Panc1 (cell line): ENCODE measurements at regions not wholly inside any gene's neighbourhood (a gene's known extent, or its start where the extent isn't known, plus 50 kb on each side); places are given as distances from the start of the nearest gene placed in this dataset.

Source experiments
- ATAC-seq: fragments of 200-7000 bp; cut with Tn5 transposase; 2 replicates; pipeline ENCODE4 v1.9.1; 2020; ENCODE audit warnings: mild to moderate bottlenecking, moderate library complexity
- BruUV-seq: library from RNA; stranded (reverse); fragments of 400-500 nt; replicated peaks from 2 replicates; lab custom pipeline; 2021; lab: Mats Ljungman, UMichigan
- CTCF ChIA-PET: fragments of 300-600 bp; sonication (Branson Sonifier 250); formaldehyde crosslinking; loops from one replicate; lab custom pipeline; 2022; ENCODE audit warnings: antibody characterized with exemption; lab: Charles Lee
- POLR2A ChIA-PET: fragments of 300-600 bp; sonication (Branson Sonifier 250); formaldehyde crosslinking; loops from one replicate; lab custom pipeline; 2022; ENCODE audit warnings: antibody characterized with exemption; lab: Charles Lee
- DNase-seq: peaks from one replicate; pipeline ENCODE4 v3.0.0-alpha.2; 2010; ENCODE audit warnings: low read depth, low spot score
- H3K27ac ChIP-seq: 2 replicates; pipeline ENCODE4 v1.5.1; 2011; ENCODE audit warnings: mild to moderate bottlenecking, low read length, inconsistent platforms
- H3K27me3 ChIP-seq: fragments of 200-500 bp; sonication (Bioruptor generic); 2 replicates; pipeline ENCODE4 v1.6.0; 2014; ENCODE audit warnings: low read length, inconsistent platforms; ENCODE audit not compliant: control insufficient read depth, insufficient read depth
- H3K36me3 ChIP-seq: fragments of 200-500 bp; sonication (Bioruptor generic); 2 replicates; pipeline ENCODE4 v1.5.1; 2014; ENCODE audit warnings: inconsistent platforms, mild to moderate bottlenecking, low read length, moderate library complexity; ENCODE audit not compliant: control insufficient read depth, insufficient read depth
- H3K4me1 ChIP-seq: 2 replicates; pipeline ENCODE4 v1.5.1; 2011; ENCODE audit warnings: inconsistent platforms, mild to moderate bottlenecking, low read length, moderate library complexity; ENCODE audit not compliant: control insufficient read depth, insufficient read depth
- H3K4me3 ChIP-seq, 2 experiments: 2 replicates each; pipeline ENCODE4 v1.5.1; 2011 to 2012; ENCODE audit warnings: low read depth in 2 of 2, low read length in 2 of 2, mild to moderate bottlenecking in 2 of 2, inconsistent platforms in 1 of 2, moderate library complexity in 1 of 2
- H3K9me3 ChIP-seq: fragments of 200-500 bp; sonication (Bioruptor generic); 2 replicates; pipeline ENCODE4 v1.5.1; 2014; ENCODE audit warnings: low read depth, mild to moderate bottlenecking, inconsistent platforms, low read length, moderate library complexity; ENCODE audit not compliant: control insufficient read depth, insufficient read depth
- CTCF ChIP-seq: fragments of 450-650 bp; IDR thresholded peaks from 2 replicates; pipeline ENCODE4 v1.5.1; 2017; ENCODE audit warnings: mild to moderate bottlenecking
- POLR2AphosphoS5 ChIP-seq: IDR thresholded peaks from 2 replicates; pipeline ENCODE4 v1.6.1; 2012; ENCODE audit warnings: mild to moderate bottlenecking, low read depth, low read length, moderate library complexity
- REST ChIP-seq, 2 experiments: IDR thresholded peaks; 2 replicates each; pipeline ENCODE4 v1.6.1; 2011 to 2012; ENCODE audit warnings: low read depth in 2 of 2, control low read depth in 1 of 2, low read length in 1 of 2, mild to moderate bottlenecking in 1 of 2, moderate library complexity in 1 of 2; ENCODE audit not compliant: insufficient read depth in 1 of 2
- SIN3A ChIP-seq: IDR thresholded peaks from 2 replicates; pipeline ENCODE4 v1.6.1; 2012; ENCODE audit warnings: low read depth, mild to moderate bottlenecking, low read length, moderate library complexity, borderline replicate concordance; ENCODE audit not compliant: insufficient read depth
- TCF7L2 ChIP-seq: IDR thresholded peaks from 2 replicates; pipeline ENCODE4 v1.6.1; 2011; ENCODE audit warnings: mild to moderate bottlenecking, low read depth, low read length, inconsistent platforms
- in situ Hi-C: cut with HindIII; loops from 2 replicates; pipeline ENCODE4 v1.10.0; 2016; ENCODE audit warnings: low sequenced_read_pairs, low pct_unique_long_range_greater_than_20kb
- intact Hi-C: fragments of 100-400 bp; cut with micrococcal nuclease; formaldehyde crosslinking; loops from one replicate; pipeline ENCODE4 v1.10.0; 2022; ENCODE audit not compliant: unreplicated experiment

- no TSS peak for BruUV-seq
- H3K4me1 ChIP-seq: no peaks in the 10 kb centered on the region
- no peak overlapping the region for H3K4me3 ChIP-seq
- no peaks in the 10 kb centered on the region for H3K9me3 ChIP-seq
- no peak overlapping the region for H3K27ac ChIP-seq
- intact Hi-C loops (no loop called here), in situ Hi-C loops (no loop called here)
- CTCF ChIA-PET: no interaction called here
- POLR2A ChIA-PET: no interaction called here
- DNase-seq (no peak), ATAC-seq (no peak)
- no peaks in the 10 kb centered on the region for H3K27me3 ChIP-seq
- no peak for TF ChIP-seq REST (IDR thresholded peaks at IDR 0.05; ENCODE audit: insufficient read depth in 1 of 2, low read depth in 2 of 2, low read length in 1 of 2)
- TF ChIP-seq TCF7L2: no peak
- no peak for TF ChIP-seq CTCF
- TF ChIP-seq POLR2AphosphoS5: no peak
- TF ChIP-seq SIN3A: no peak
- H3K36me3 ChIP-seq: no peaks in the 10 kb centered on the region
Observed at GRCh38 chr4:127575888-127576287, 56.9 kb upstream of the INTU start.

GRCh38 chr4:127578491-127578890 is 54.3 kb upstream of the INTU start:
- POLR2A ChIA-PET: interaction anchor here (0.5 kb wide), 1 partner anchor 315 kb away, joined by 4 read pairs; no protein-coding TSS in a partner anchor
- no peak overlapping the region for H3K4me3 ChIP-seq
- H3K9me3 ChIP-seq: no peaks in the 10 kb centered on the region
- DNase-seq (no peak), ATAC-seq (no peak)
- in situ Hi-C loops: no loop called here
- no peak for TF ChIP-seq SIN3A
- no peaks in the 10 kb centered on the region for H3K27me3 ChIP-seq
- BruUV-seq: no TSS peak
- CTCF ChIA-PET: interaction anchor here (0.5 kb wide), 1 partner anchor 168 kb away, joined by 4 read pairs; no protein-coding TSS in a partner anchor
- no peak overlapping the region for H3K27ac ChIP-seq
- H3K4me1 ChIP-seq: no peaks in the 10 kb centered on the region
- H3K36me3 ChIP-seq: no peaks in the 10 kb centered on the region
- intact Hi-C loops: no loop called here

- Histone ChIP-seq H3K9me3 (no peaks in the 10 kb centered on the region), H3K27me3 (no peaks in the 10 kb centered on the region), H3K36me3 (no peaks in the 10 kb centered on the region), H3K27ac (no peak overlapping the region), H3K4me1 (no peaks in the 10 kb centered on the region), H3K4me3 (no peak overlapping the region)
- POLR2A ChIA-PET: no interaction called here
- DNase-seq (no peak), ATAC-seq (no peak)
- TF ChIP-seq REST (IDR thresholded peaks at IDR 0.05; ENCODE audit: insufficient read depth in 1 of 2, low read depth in 2 of 2, low read length in 1 of 2): no peak
- no peak for TF ChIP-seq CTCF
- no peak for TF ChIP-seq TCF7L2
- TF ChIP-seq POLR2AphosphoS5: no peak
- no peak for TF ChIP-seq SIN3A
- no TSS peak for BruUV-seq
- CTCF ChIA-PET: no interaction called here
- in situ Hi-C loops: no loop called here
- intact Hi-C loops: no loop called here
Observed at GRCh38 chr4:127578967-127579366, 53.8 kb upstream of the INTU start.
